ENCODE measurements at regions not wholly inside any gene's neighbourhood (a gene's known extent, or its start where the extent isn't known, plus 50 kb on each side); places are given as distances from the start of the nearest gene placed in this dataset.

- intact Hi-C loops (cut with DNase I), result no loop called here
- no peak overlapping the region for H3K4me3 ChIP-seq (ENCODE audit: low read length in 3 of 3)
- H3K4me1 ChIP-seq (ENCODE audit: control insufficient read depth in 2 of 3, insufficient read depth in 2 of 3, low read depth in 1 of 3, low read length in 3 of 3), result peaks cover 0 to 5% (median 0%) of the 10 kb centered on the region in 3 donors
- no peak for FAIRE-seq
- H3K36me3 ChIP-seq (ENCODE audit: control insufficient read depth in 2 of 3, insufficient read depth in 3 of 3, low read length in 3 of 3), result no peaks in the 10 kb centered on the region
- H3K27ac ChIP-seq (ENCODE audit: low read depth in 2 of 2, low read length in 2 of 2), result no peak overlapping the region
- no peak for TF ChIP-seq CTCF (IDR thresholded peaks at IDR 0.05; ENCODE audit: borderline replicate concordance, extremely low read depth, insufficient read depth)
- no peak overlapping the region for H3K9ac ChIP-seq (ENCODE audit: low read length in 3 of 3)
- DNase-seq, result no peak
- H3K27me3 ChIP-seq (ENCODE audit: control insufficient read depth, insufficient read depth, low read length), result no peaks in the 10 kb centered on the region
- no peaks in the 10 kb centered on the region for H3K9me3 ChIP-seq (ENCODE audit: control insufficient read depth in 2 of 3, insufficient read depth in 1 of 3, low read length in 3 of 3)
These were observed 130.2 kb upstream of the ANKRD28 start for GRCh38 chr3:15927969-15928368.

- intact Hi-C loops (cut with DNase I), result no loop called here
- TF ChIP-seq CTCF (IDR thresholded peaks at IDR 0.05; ENCODE audit: borderline replicate concordance, extremely low read depth, insufficient read depth), result no peak
- FAIRE-seq, result no peak
These were observed 132.3 kb upstream of the ANKRD28 start for GRCh38 chr3:15929944-15930571.

DNA sequence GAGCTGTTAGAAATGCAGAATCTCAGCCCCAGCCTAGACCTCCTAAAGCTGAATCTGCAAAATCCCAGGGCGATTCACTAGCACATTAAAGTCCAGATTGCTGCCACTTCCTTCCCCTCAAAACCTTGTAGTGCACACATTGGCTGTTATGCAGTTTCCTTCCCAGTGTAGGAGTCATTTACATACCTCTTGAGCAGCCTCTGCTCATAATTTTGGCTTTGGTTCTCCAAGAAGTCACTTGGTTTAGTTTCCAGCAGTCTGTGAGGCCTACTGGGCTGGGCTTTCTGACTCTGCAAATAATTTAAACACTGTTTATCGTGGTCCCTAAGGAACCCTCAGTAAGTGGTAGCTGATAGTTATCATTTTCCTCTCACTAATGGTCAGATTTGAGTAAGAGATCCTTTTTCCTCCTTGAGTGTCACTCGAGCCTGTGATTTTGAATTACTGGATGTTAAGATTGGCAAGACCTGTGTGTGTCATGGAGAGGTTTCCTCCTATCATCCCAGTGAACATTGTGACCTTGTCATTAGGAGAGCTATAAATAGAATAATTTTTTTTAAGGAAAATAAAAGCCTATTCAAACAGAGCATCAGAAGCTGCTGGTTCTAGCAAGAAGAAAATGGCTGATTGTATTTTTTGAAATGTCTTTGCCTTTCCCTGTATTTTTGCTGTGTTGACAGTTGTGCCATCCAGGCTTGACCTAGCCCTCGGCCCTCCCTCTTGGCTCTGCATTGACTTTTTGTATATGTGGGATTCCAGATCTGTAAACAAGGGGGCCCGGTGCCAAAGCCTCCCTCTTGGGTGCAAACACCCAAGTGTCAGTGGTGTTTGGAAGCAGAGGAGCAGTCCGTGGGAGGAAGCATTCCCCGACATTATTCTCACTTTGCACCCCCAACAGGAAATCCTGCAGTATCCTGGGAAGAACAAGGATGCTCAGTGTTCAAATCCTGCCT, 134.8 kb upstream of the ANKRD28 start:
- no peak for TF ChIP-seq CTCF (IDR thresholded peaks at IDR 0.05; ENCODE audit: borderline replicate concordance, extremely low read depth, insufficient read depth)
- no peaks in the 10 kb centered on the region for H3K36me3 ChIP-seq (ENCODE audit: control insufficient read depth in 2 of 3, insufficient read depth in 3 of 3, low read length in 3 of 3)
- peak in 2 of 5 donors; percentile 14 to 31 for DNase-seq
- no peaks in the 10 kb centered on the region for H3K9me3 ChIP-seq (ENCODE audit: control insufficient read depth in 2 of 3, insufficient read depth in 1 of 3, low read length in 3 of 3)
- no peak overlapping the region for H3K9ac ChIP-seq (ENCODE audit: low read length in 3 of 3)
- no peak overlapping the region for H3K4me3 ChIP-seq (ENCODE audit: low read length in 3 of 3)
- intact Hi-C loops (cut with DNase I), result no loop called here
- H3K27me3 ChIP-seq (ENCODE audit: control insufficient read depth, insufficient read depth, low read length), result no peaks in the 10 kb centered on the region
- no peak for FAIRE-seq
- no peak overlapping the region for H3K27ac ChIP-seq (ENCODE audit: low read depth in 2 of 2, low read length in 2 of 2)
- H3K4me1 ChIP-seq (ENCODE audit: control insufficient read depth in 2 of 3, insufficient read depth in 2 of 3, low read depth in 1 of 3, low read length in 3 of 3), result peaks cover 0 to 12% (median 7%) of the 10 kb centered on the region in 3 donors

More at GRCh38 chr3:15929944-15930571, 132.3 kb upstream of the ANKRD28 start:
- no peak overlapping the region for H3K4me3 ChIP-seq (ENCODE audit: low read length in 3 of 3)
- no peaks in the 10 kb centered on the region for H3K36me3 ChIP-seq (ENCODE audit: control insufficient read depth in 2 of 3, insufficient read depth in 3 of 3, low read length in 3 of 3)
- H3K9me3 ChIP-seq (ENCODE audit: control insufficient read depth in 2 of 3, insufficient read depth in 1 of 3, low read length in 3 of 3), result no peaks in the 10 kb centered on the region
- no peak for DNase-seq
- peaks cover 0 to 8% (median 5%) of the 10 kb centered on the region in 3 donors for H3K4me1 ChIP-seq (ENCODE audit: control insufficient read depth in 2 of 3, insufficient read depth in 2 of 3, low read depth in 1 of 3, low read length in 3 of 3)
- no peaks in the 10 kb centered on the region for H3K27me3 ChIP-seq (ENCODE audit: control insufficient read depth, insufficient read depth, low read length)
- no peak overlapping the region for H3K9ac ChIP-seq (ENCODE audit: low read length in 3 of 3)
- H3K27ac ChIP-seq (ENCODE audit: low read depth in 2 of 2, low read length in 2 of 2), result no peak overlapping the region

Measured in kidney (tissue), 13 donors.